Psoas muscle (tissue), 7 donors: ENCODE measurements at regions not wholly inside any gene's neighbourhood (a gene's known extent, or its start where the extent isn't known, plus 50 kb on each side); places are given as distances from the start of the nearest gene placed in this dataset.
A peak's percentile ranks its signal among the peaks of the same experiment; 100 is the strongest.

Experiments
- ATAC-seq, 4 donors: fragments of 200-7000 bp; cut with Tn5 transposase; one replicate each; pipeline ENCODE4 v1.9.1; 2020; ENCODE audit warnings: moderate library complexity in 3 of 4, mild to moderate bottlenecking in 2 of 4
- DNase-seq, 2 donors: peaks; one replicate each; pipeline ENCODE4 v3.0.0-alpha.2; 2020
- H3K27ac ChIP-seq: fragments of 200-600 bp; one replicate; pipeline ENCODE4 v1.8.0; 2022
- H3K27me3 ChIP-seq, 3 donors: fragments of 200-600 bp in 1 of 3; one replicate each; pipeline versions ENCODE4 v1.6.1 to v1.8.0; 2013 to 2022; ENCODE audit warnings: low read length in 2 of 3, mild to moderate bottlenecking in 2 of 3, moderate library complexity in 1 of 3; ENCODE audit not compliant: insufficient read depth in 3 of 3
- H3K36me3 ChIP-seq, 2 donors: fragments of 200-600 bp in 1 of 2; one replicate each; pipeline versions ENCODE4 v1.6.1 to v1.8.0; 2013 to 2022; ENCODE audit warnings: low read depth in 1 of 2, mild to moderate bottlenecking in 1 of 2, moderate library complexity in 1 of 2; ENCODE audit not compliant: insufficient read depth in 1 of 2
- H3K4me1 ChIP-seq: fragments of 200-600 bp; one replicate; pipeline ENCODE4 v1.8.0; 2022
- H3K4me3 ChIP-seq: fragments of 200-600 bp; one replicate; pipeline ENCODE4 v1.8.0; 2022; ENCODE audit warnings: mild to moderate bottlenecking
- H3K9me3 ChIP-seq: fragments of 200-600 bp; one replicate; pipeline ENCODE4 v1.8.0; 2022
- WGBS, 3 donors: extraction: QIAGEN DNeasy Blood & Tissue Kit; methylation state at CpG; one replicate each; pipeline versions ENCODE4 v1.1.6 to v1.1.7; 2013; 5-methylcytosine and 5-hydroxymethylcytosine counted together
- intact Hi-C, 2 donors: fragments of 100-400 bp; cut with DNase I; formaldehyde crosslinking; loops; one replicate each; pipeline versions ENCODE4 v1.11.0 to v1.14.2; 2022
- TF ChIP-seq, protein P1 (sequence below): fragments of 200-600 bp; IDR thresholded peaks from one replicate; pipeline ENCODE4 v1.8.0; 2022; ENCODE audit warnings: antibody characterized with exemption
- donor health status: healthy with polysubstance abuse.
- donor health status: DM: no; HTN: no; CAD: no; lungs with moderate emphysema.
- donor health status: Bipolar disorder and iron deficiency.
- donor health status: healthy.
- donor health status: DM: yes; HTN: yes; CAD: no.
- donor health status: DM: no; HTN: no; CAD: no.
- donor health status: DM: yes; HTN: yes; CAD: no.

DNA sequence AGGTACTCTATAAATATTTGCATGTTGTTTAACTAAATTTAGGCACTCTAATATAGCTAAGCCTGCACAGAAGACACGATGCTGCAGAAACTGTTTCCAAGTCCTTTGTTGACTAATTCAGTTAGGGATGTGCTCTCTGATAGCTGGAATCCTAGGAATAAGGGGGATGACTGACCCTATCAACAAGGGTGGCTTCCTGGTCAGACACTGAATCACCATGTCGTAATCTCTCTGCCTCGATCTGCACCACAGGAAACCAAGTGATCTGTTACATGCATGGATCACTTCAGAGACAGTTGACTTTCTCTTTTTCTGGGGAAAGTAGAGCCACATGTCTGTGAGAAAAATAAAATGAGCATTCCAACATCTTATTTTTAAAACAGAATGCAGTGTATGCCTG, 169.1 kb downstream of the GUCY2F start:
- H3K27ac ChIP-seq, result no peak overlapping the region
- DNase-seq (no peak), ATAC-seq (no peak)
- intact Hi-C loops, result no loop called here
- no peaks in the 10 kb centered on the region for H3K36me3 ChIP-seq
- H3K4me3 ChIP-seq, result no peak overlapping the region
- TF ChIP-seq, protein P1, sequence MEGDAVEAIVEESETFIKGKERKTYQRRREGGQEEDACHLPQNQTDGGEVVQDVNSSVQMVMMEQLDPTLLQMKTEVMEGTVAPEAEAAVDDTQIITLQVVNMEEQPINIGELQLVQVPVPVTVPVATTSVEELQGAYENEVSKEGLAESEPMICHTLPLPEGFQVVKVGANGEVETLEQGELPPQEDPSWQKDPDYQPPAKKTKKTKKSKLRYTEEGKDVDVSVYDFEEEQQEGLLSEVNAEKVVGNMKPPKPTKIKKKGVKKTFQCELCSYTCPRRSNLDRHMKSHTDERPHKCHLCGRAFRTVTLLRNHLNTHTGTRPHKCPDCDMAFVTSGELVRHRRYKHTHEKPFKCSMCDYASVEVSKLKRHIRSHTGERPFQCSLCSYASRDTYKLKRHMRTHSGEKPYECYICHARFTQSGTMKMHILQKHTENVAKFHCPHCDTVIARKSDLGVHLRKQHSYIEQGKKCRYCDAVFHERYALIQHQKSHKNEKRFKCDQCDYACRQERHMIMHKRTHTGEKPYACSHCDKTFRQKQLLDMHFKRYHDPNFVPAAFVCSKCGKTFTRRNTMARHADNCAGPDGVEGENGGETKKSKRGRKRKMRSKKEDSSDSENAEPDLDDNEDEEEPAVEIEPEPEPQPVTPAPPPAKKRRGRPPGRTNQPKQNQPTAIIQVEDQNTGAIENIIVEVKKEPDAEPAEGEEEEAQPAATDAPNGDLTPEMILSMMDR, result no peak
- H3K9me3 ChIP-seq, result no peaks in the 10 kb centered on the region
- H3K4me1 ChIP-seq, result no peaks in the 10 kb centered on the region
- 51 to 59% (median 54%) methylated on average over 3 of the region's 3 CpGs for WGBS, 3 donors
- H3K27me3 ChIP-seq, result peaks cover 0 to 3% (median 0%) of the 10 kb centered on the region in 3 donors

DNA sequence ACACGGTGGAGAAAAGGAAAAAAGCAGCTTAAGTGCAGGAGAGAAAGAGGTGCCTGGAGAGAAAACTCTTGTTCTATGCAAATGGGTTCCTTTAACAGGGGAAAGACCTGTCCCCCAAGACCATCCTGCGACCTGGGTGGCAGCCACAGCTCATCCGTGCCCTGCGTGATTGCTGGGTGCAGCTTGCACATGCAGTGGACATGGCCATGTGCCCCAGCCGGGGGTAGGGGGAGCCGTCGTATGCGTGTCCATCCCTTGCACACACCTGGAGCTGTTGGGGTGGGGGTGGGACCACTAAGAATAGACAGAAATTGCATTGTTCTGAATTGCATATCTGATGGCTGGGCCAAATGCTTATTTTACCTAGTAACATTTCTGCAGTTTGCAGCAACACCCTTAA, 171.9 kb downstream of the GUCY2F start:
- WGBS, 3 donors, result 81 to 85% (median 81%) methylated on average over 8 of the region's 8 CpGs
- ATAC-seq (no peak), DNase-seq (peak in 1 of 2 donors; percentile 39)
- H3K4me3 ChIP-seq, result no peak overlapping the region
- intact Hi-C loops, result no loop called here
- H3K27me3 ChIP-seq, result peaks cover 0 to 7% (median 0%) of the 10 kb centered on the region in 3 donors
- H3K27ac ChIP-seq, result no peak overlapping the region
- TF ChIP-seq, protein P1, result no peak
- H3K9me3 ChIP-seq, result no peaks in the 10 kb centered on the region
- no peaks in the 10 kb centered on the region for H3K36me3 ChIP-seq
- H3K4me1 ChIP-seq, result no peaks in the 10 kb centered on the region

DNA sequence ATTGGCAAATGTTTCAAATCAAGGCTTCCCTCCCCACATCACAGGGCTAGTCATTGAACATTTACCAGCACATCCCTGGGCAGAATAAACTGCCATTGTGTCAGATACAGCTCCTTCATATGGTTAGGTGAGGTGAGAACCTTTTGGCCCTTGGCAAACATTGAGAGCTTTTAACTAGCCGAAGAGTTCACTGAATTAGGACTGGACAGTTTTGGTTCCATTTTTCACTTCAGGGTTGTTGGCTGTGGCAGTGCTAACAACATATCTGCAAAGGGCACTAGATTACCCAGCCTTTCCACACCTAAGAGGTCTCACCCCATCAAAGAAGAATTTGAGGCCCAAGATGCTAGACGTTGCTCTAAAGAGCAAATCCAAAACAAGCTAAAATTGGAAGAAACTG, 180.7 kb downstream of the GUCY2F start:
- WGBS, 3 donors, result 47 to 62% (median 61%) methylated on average over 2 of the region's 2 CpGs
- intact Hi-C loops, result no loop called here
- ATAC-seq, result no peak
- no peaks in the 10 kb centered on the region for H3K9me3 ChIP-seq
- no peak overlapping the region for H3K4me3 ChIP-seq
- no peak overlapping the region for H3K27ac ChIP-seq
- no peaks in the 10 kb centered on the region for H3K4me1 ChIP-seq
- no peaks in the 10 kb centered on the region for H3K36me3 ChIP-seq
- TF ChIP-seq, protein P1, result no peak
- no peak for DNase-seq
- peaks cover 0 to 4% (median 0%) of the 10 kb centered on the region in 3 donors for H3K27me3 ChIP-seq

DNA sequence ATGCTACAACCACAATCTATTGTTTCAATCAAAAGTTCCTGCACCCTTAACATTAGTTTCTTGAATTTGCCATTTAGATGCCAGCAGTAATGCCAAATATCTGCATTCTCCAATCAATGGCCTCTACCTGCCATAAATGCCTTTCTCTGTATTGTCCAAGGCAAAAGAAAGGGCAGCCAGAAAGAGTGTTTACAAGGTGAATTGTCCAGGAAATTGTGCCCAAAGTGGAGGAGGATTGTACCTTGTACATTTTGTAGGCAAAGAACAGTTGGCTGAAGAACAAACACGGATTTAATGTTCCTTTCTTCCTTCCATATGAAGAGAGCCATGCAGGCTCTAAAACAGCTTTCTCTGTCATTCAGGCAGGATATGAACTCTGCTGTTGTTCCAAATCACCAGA, 181.5 kb downstream of the GUCY2F start:
- DNase-seq (no peak), ATAC-seq (no peak)
- TF ChIP-seq, protein P1, result no peak
- intact Hi-C loops, result no loop called here
- H3K9me3 ChIP-seq, result no peaks in the 10 kb centered on the region
- no peaks in the 10 kb centered on the region for H3K4me1 ChIP-seq
- H3K27ac ChIP-seq, result no peak overlapping the region
- no peak overlapping the region for H3K4me3 ChIP-seq
- 15 to 48% (median 33%) methylated on average over 1 of the region's 1 CpG for WGBS, 3 donors
- H3K27me3 ChIP-seq, result peaks cover 0 to 4% (median 0%) of the 10 kb centered on the region in 3 donors
- H3K36me3 ChIP-seq, result no peaks in the 10 kb centered on the region

DNA sequence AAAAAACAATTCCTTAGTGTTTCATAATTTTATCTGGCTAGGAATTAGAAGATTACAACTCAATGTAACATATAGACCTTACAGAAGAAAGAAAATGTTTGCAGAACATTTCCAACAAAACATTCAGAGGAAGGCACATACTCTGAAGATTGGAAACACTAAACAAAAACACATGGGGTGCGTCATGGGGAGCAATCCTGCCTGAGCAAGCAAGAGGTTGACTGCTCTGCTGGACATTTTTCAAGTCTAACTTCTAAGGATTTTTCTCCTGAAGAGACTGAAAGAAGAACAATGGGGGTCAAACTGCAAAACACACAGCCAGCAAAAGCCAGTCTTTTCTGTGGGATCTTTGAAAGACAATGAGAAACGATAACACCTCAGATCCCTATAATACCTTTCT, 182.8 kb downstream of the GUCY2F start:
- intact Hi-C loops, result no loop called here
- Histone ChIP-seq H3K36me3 (no peaks in the 10 kb centered on the region), H3K27ac (no peak overlapping the region), H3K27me3 (peaks cover 0 to 9% (median 0%) of the 10 kb centered on the region in 3 donors), H3K4me1 (no peaks in the 10 kb centered on the region), H3K9me3 (no peaks in the 10 kb centered on the region), H3K4me3 (no peak overlapping the region)
- TF ChIP-seq, protein P1, result no peak
- 48 to 58% (median 53%) methylated on average over 2 of the region's 2 CpGs for WGBS, 3 donors
- DNase-seq (no peak), ATAC-seq (no peak)
